ENCODE measurements at regions not wholly inside any gene's neighbourhood (a gene's known extent, or its start where the extent isn't known, plus 50 kb on each side); places are given as distances from the start of the nearest gene placed in this dataset.

DNA sequence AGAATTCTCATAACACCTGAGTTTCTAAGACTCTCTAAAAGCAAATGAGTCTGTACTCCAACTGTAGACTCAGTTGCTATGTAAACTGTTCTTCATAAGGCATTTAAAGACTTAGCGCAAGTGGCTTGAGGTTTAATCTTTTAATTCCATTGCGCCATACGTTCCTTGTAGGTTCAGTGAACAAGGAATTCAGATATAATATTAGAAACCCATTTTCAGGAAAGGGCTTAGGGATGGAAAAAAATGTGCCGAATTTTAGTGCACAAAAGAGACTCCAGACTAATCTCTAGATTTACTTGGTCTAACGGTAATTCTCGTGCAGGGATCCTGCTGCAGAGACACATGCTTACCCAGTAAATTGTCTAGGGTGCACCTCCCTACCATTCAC, 268.9 kb upstream of the TANK start:
- H3K27ac ChIP-seq (ENCODE audit: low read depth in 2 of 2, low read length in 2 of 2) = no peak overlapping the region
- no peaks in the 10 kb centered on the region for H3K27me3 ChIP-seq (ENCODE audit: control insufficient read depth, insufficient read depth, low read length)
- H3K9me3 ChIP-seq (ENCODE audit: control insufficient read depth in 2 of 3, insufficient read depth in 1 of 3, low read length in 3 of 3) = peaks cover 0 to 3% (median 0%) of the 10 kb centered on the region in 3 donors
- H3K36me3 ChIP-seq (ENCODE audit: control insufficient read depth in 2 of 3, insufficient read depth in 3 of 3, low read length in 3 of 3) = no peaks in the 10 kb centered on the region
- TF ChIP-seq, protein P1, sequence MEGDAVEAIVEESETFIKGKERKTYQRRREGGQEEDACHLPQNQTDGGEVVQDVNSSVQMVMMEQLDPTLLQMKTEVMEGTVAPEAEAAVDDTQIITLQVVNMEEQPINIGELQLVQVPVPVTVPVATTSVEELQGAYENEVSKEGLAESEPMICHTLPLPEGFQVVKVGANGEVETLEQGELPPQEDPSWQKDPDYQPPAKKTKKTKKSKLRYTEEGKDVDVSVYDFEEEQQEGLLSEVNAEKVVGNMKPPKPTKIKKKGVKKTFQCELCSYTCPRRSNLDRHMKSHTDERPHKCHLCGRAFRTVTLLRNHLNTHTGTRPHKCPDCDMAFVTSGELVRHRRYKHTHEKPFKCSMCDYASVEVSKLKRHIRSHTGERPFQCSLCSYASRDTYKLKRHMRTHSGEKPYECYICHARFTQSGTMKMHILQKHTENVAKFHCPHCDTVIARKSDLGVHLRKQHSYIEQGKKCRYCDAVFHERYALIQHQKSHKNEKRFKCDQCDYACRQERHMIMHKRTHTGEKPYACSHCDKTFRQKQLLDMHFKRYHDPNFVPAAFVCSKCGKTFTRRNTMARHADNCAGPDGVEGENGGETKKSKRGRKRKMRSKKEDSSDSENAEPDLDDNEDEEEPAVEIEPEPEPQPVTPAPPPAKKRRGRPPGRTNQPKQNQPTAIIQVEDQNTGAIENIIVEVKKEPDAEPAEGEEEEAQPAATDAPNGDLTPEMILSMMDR (IDR thresholded peaks at IDR 0.05; ENCODE audit: borderline replicate concordance, extremely low read depth, insufficient read depth) = no peak
- H3K9ac ChIP-seq (ENCODE audit: low read length in 3 of 3) = no peak overlapping the region
- H3K4me1 ChIP-seq (ENCODE audit: control insufficient read depth in 2 of 3, insufficient read depth in 2 of 3, low read depth in 1 of 3, low read length in 3 of 3) = no peaks in the 10 kb centered on the region
- intact Hi-C loops (cut with DNase I) = no loop called here
- DNase-seq (no peak), FAIRE-seq (no peak)
- no peak overlapping the region for H3K4me3 ChIP-seq (ENCODE audit: low read length in 3 of 3)

DNA sequence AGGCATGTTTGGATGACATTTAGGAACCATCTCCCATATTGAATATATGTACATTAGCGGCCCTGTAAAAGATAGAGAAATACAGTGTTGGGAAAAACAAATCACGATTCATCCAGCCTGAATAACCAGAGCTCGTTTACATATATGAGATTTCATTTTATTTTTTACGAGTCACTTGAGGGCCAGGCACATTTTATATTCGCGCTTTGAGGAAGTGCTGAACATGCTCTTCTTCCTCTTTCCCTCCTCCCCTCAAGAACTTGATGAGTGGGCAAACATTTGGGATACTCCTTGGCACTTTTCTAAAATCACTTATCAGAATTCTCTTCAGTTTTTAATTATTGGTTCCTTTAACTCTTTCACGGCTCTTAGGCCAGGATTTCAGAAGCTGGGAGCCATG, 268.0 kb upstream of the TANK start:
- intact Hi-C loops (cut with DNase I) = no loop called here

DNA sequence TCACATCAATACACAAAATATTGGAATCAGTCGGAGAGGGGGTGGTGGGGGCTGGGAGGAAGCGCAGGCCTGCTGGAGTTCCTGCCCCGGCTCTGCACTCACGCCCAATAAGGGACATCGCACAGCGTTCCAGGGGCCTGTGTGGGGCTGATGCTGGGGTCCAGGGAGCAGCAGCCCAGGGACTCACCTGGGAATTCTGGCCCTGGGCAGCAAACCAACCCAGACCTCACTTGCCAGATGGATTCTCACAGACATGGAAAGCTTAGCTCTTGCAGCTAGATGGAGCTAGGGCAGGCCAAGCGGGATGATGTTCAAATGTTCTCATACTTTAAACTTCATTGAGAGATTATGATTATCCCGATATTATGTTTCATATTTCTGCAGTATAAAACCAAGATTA, 266.6 kb upstream of the TANK start:
- Histone ChIP-seq H3K27me3 (ENCODE audit: control insufficient read depth, insufficient read depth, low read length) (no peaks in the 10 kb centered on the region), H3K36me3 (ENCODE audit: control insufficient read depth in 2 of 3, insufficient read depth in 3 of 3, low read length in 3 of 3) (no peaks in the 10 kb centered on the region), H3K27ac (ENCODE audit: low read depth in 2 of 2, low read length in 2 of 2) (no peak overlapping the region), H3K9me3 (ENCODE audit: control insufficient read depth in 2 of 3, insufficient read depth in 1 of 3, low read length in 3 of 3) (peaks cover 0 to 3% (median 0%) of the 10 kb centered on the region in 3 donors), H3K4me1 (ENCODE audit: control insufficient read depth in 2 of 3, insufficient read depth in 2 of 3, low read depth in 1 of 3, low read length in 3 of 3) (peaks cover 0 to 2% (median 0%) of the 10 kb centered on the region in 3 donors), H3K9ac (ENCODE audit: low read length in 3 of 3) (no peak overlapping the region), H3K4me3 (ENCODE audit: low read length in 3 of 3) (no peak overlapping the region)
- TF ChIP-seq, protein P1 (IDR thresholded peaks at IDR 0.05; ENCODE audit: borderline replicate concordance, extremely low read depth, insufficient read depth) = no peak
- FAIRE-seq = no peak
- intact Hi-C loops (cut with DNase I) = no loop called here
- DNase-seq = no peak

More for the DNA sequence above, 268.0 kb upstream of the TANK start:
- Histone ChIP-seq H3K27ac (ENCODE audit: low read depth in 2 of 2, low read length in 2 of 2) (no peak overlapping the region), H3K4me1 (ENCODE audit: control insufficient read depth in 2 of 3, insufficient read depth in 2 of 3, low read depth in 1 of 3, low read length in 3 of 3) (no peaks in the 10 kb centered on the region), H3K9ac (ENCODE audit: low read length in 3 of 3) (no peak overlapping the region), H3K27me3 (ENCODE audit: control insufficient read depth, insufficient read depth, low read length) (no peaks in the 10 kb centered on the region), H3K36me3 (ENCODE audit: control insufficient read depth in 2 of 3, insufficient read depth in 3 of 3, low read length in 3 of 3) (no peaks in the 10 kb centered on the region), H3K9me3 (ENCODE audit: control insufficient read depth in 2 of 3, insufficient read depth in 1 of 3, low read length in 3 of 3) (peaks cover 0 to 3% (median 0%) of the 10 kb centered on the region in 3 donors), H3K4me3 (ENCODE audit: low read length in 3 of 3) (no peak overlapping the region)
- DNase-seq (no peak), FAIRE-seq (no peak)
- TF ChIP-seq, protein P1 (IDR thresholded peaks at IDR 0.05; ENCODE audit: borderline replicate concordance, extremely low read depth, insufficient read depth) = no peak
